HCT116 (cell line): ENCODE measurements at regions not wholly inside any gene's neighbourhood (a gene's known extent, or its start where the extent isn't known, plus 50 kb on each side); places are given as distances from the start of the nearest gene placed in this dataset.

Experiments used
- ATAC-seq: fragments of 200-7000 bp; cut with Tn5 transposase; 2 replicates; pipeline ENCODE4 v1.9.1; 2020; ENCODE audit warnings: mild to moderate bottlenecking, moderate library complexity
- BruUV-seq: library from RNA; stranded (reverse); fragments of 400-500 nt; replicated peaks from 2 replicates; lab custom pipeline; 2021; lab: Mats Ljungman, UMichigan
- CTCF ChIA-PET: fragments of 300-600 bp; sonication (Branson Sonifier 250); formaldehyde crosslinking; loops from one replicate; lab custom pipeline; 2021; ENCODE audit warnings: antibody characterized with exemption; lab: Charles Lee
- POLR2A ChIA-PET: fragments of 300-600, 350-600 bp; sonication (Branson Sonifier 250); formaldehyde crosslinking; loops from one replicate; lab custom pipeline; 2021; ENCODE audit warnings: antibody characterized with exemption; lab: Charles Lee
- RAD21 ChIA-PET, 2 experiments: fragments of 300-600 bp; sonication (Branson Sonifier 250); formaldehyde crosslinking; loops; one replicate each; lab custom pipeline; 2023; ENCODE audit warnings: low total read pairs in 2 of 2; ENCODE audit not compliant: uncharacterized antibody in 2 of 2, unreplicated experiment in 2 of 2, low non-redundant PET in 1 of 2; lab: Charles Lee
- DNase-seq: peaks from one replicate; pipeline ENCODE4 v3.0.0-alpha.2; 2010; ENCODE audit warnings: low read depth, low spot score
- H2AFZ ChIP-seq: fragments of 200-600 bp; shearing (Covaris generic), sonication (generic); 2 replicates; pipeline ENCODE4 v1.6.1; 2017; ENCODE audit warnings: low read depth, mixed run types, mixed read lengths, antibody characterized with exemption, low read length; ENCODE audit not compliant: poor library complexity, severe bottlenecking
- H3K27ac ChIP-seq: 2 replicates; pipeline ENCODE4 v1.5.1; 2012; ENCODE audit warnings: low read depth, low read length
- H3K27me3 ChIP-seq: fragments of 200-600 bp; sonication (generic); 2 replicates; pipeline ENCODE4 v1.6.1; 2016; ENCODE audit warnings: mixed run types, low read length, mixed read lengths; ENCODE audit not compliant: insufficient read depth
- H3K36me3 ChIP-seq, 2 experiments: fragments of 200-500 bp in 1 of 2; fragments of 200-600 bp in 1 of 2; sonication (Bioruptor generic) in 1 of 2; sonication (generic) in 1 of 2; 2 replicates each; pipeline versions ENCODE4 v1.5.1 to v1.6.1; 2014 to 2016; ENCODE audit warnings: low read length in 2 of 2, inconsistent platforms in 1 of 2, mixed read lengths in 1 of 2, mixed run types in 1 of 2; ENCODE audit not compliant: insufficient read depth in 2 of 2, control insufficient read depth in 1 of 2
- H3K4me1 ChIP-seq, 2 experiments: fragments of 200-600 bp in 1 of 2; sonication (generic) in 1 of 2; 2 replicates each; pipeline versions ENCODE4 v1.5.1 to v1.6.1; 2012 to 2017; ENCODE audit warnings: low read length in 2 of 2, inconsistent platforms in 1 of 2, mild to moderate bottlenecking in 1 of 2, mixed read lengths in 1 of 2, mixed run types in 1 of 2, moderate library complexity in 1 of 2; ENCODE audit not compliant: insufficient read depth in 2 of 2, control insufficient read depth in 1 of 2
- H3K4me2 ChIP-seq: fragments of 200-600 bp; sonication (generic); 2 replicates; pipeline ENCODE4 v1.6.1; 2017; ENCODE audit warnings: mixed run types, low read length, mixed read lengths
- H3K4me3 ChIP-seq, 2 experiments: fragments of 200-600 bp in 1 of 2; sonication (generic) in 1 of 2; replicated peaks in 1 of 2; 2 replicates each; pipeline ENCODE4 v1.5.1; 2011 to 2016; ENCODE audit warnings: low read length in 2 of 2, control low read depth in 1 of 2, low read depth in 1 of 2, mild to moderate bottlenecking in 1 of 2, mixed read lengths in 1 of 2, mixed run types in 1 of 2
- H3K79me2 ChIP-seq: fragments of 200-600 bp; sonication (generic); 2 replicates; pipeline ENCODE4 v1.6.1; 2017; ENCODE audit warnings: mild to moderate bottlenecking, mixed run types, low read length, moderate library complexity, mixed read lengths; ENCODE audit not compliant: insufficient read depth
- H3K9ac ChIP-seq: fragments of 200-600 bp; sonication (generic); 2 replicates; pipeline ENCODE4 v1.6.1; 2016; ENCODE audit warnings: low read length, mixed read lengths
- H3K9me2 ChIP-seq: fragments of 200-600 bp; sonication (generic), shearing (Covaris generic); 2 replicates; pipeline ENCODE4 v1.6.1; 2017; ENCODE audit warnings: mixed run types, mild to moderate bottlenecking, moderate library complexity; ENCODE audit not compliant: insufficient read depth
- H3K9me3 ChIP-seq, 2 experiments: fragments of 200-500 bp in 1 of 2; fragments of 200-600 bp in 1 of 2; sonication (Bioruptor generic) in 1 of 2; sonication (generic) in 1 of 2; 2 replicates each; pipeline ENCODE4 v1.6.1; 2014 to 2017; ENCODE audit warnings: low read length in 2 of 2, mixed read lengths in 2 of 2, inconsistent platforms in 1 of 2, low read depth in 1 of 2, mild to moderate bottlenecking in 1 of 2, mixed run types in 1 of 2, moderate library complexity in 1 of 2; ENCODE audit not compliant: control insufficient read depth in 1 of 2, insufficient read depth in 1 of 2
- H4K20me1 ChIP-seq: fragments of 200-600 bp; sonication (generic), shearing (Covaris generic); 2 replicates; pipeline ENCODE4 v1.6.1; 2017; ENCODE audit warnings: mixed run types, mild to moderate bottlenecking, moderate library complexity; ENCODE audit not compliant: insufficient read depth
- ATF3 ChIP-seq: IDR thresholded peaks from 2 replicates; pipeline ENCODE4 v1.6.1; 2012
- CBX3 ChIP-seq: IDR thresholded peaks from 2 replicates; pipeline ENCODE4 v1.6.1; 2012; ENCODE audit warnings: low read depth
- CEBPB ChIP-seq: IDR thresholded peaks from 2 replicates; pipeline ENCODE4 v1.6.1; 2012; ENCODE audit warnings: low read depth
- CTCF ChIP-seq, 3 experiments: fragments of 200-600 bp in 1 of 3; sonication (generic) in 1 of 3; IDR thresholded peaks in 2 of 3; conservative IDR thresholded peaks in 1 of 3; 2 replicates each; pipeline ENCODE4 v1.5.1; 2012 to 2017; ENCODE audit warnings: low read depth in 2 of 3, low read length in 2 of 3, antibody characterized with exemption in 1 of 3, borderline replicate concordance in 1 of 3, control low read depth in 1 of 3, mild to moderate bottlenecking in 1 of 3, mixed read lengths in 1 of 3, mixed run types in 1 of 3, moderate library complexity in 1 of 3; ENCODE audit not compliant: insufficient read depth in 1 of 3
- EGR1 ChIP-seq: IDR thresholded peaks from 2 replicates; pipeline ENCODE4 v1.6.1; 2012; ENCODE audit warnings: low read depth
- EZH2phosphoT487 ChIP-seq: fragments of 200-600 bp; IDR thresholded peaks from 2 replicates; pipeline ENCODE4 v1.6.1; 2018; ENCODE audit warnings: antibody characterized with exemption, borderline replicate concordance
- FOSL1 ChIP-seq: IDR thresholded peaks from 2 replicates; pipeline ENCODE4 v1.6.1; 2012; ENCODE audit warnings: low read depth
- JUND ChIP-seq: IDR thresholded peaks from 2 replicates; pipeline ENCODE4 v1.6.1; 2012
- POLR2A ChIP-seq: IDR thresholded peaks from 2 replicates; pipeline ENCODE4 v1.7.0; 2011; ENCODE audit warnings: borderline replicate concordance; ENCODE audit not compliant: insufficient read depth, insufficient read length; ENCODE audit errors: extremely low read depth
- POLR2AphosphoS5 ChIP-seq: IDR thresholded peaks from 2 replicates; pipeline ENCODE4 v1.6.1; 2011; ENCODE audit warnings: mild to moderate bottlenecking, low read depth, low read length, moderate library complexity
- RAD21 ChIP-seq: IDR thresholded peaks from 2 replicates; pipeline ENCODE4 v1.6.1; 2012; ENCODE audit warnings: low read depth, mild to moderate bottlenecking
- REST ChIP-seq: IDR thresholded peaks from 2 replicates; pipeline ENCODE4 v1.6.1; 2012; ENCODE audit warnings: low read depth
- SIN3A ChIP-seq: IDR thresholded peaks from 2 replicates; pipeline ENCODE4 v1.6.1; 2012; ENCODE audit warnings: low read depth
- TCF7L2 ChIP-seq: IDR thresholded peaks from 2 replicates; pipeline ENCODE4 v1.7.0; 2011; ENCODE audit warnings: borderline replicate concordance, inconsistent platforms; ENCODE audit not compliant: insufficient read depth, insufficient read length; ENCODE audit errors: extremely low read depth
- YY1 ChIP-seq: IDR thresholded peaks from 2 replicates; pipeline ENCODE4 v1.6.1; 2011; ENCODE audit warnings: low read length, low read depth, moderate library complexity, mild to moderate bottlenecking; ENCODE audit not compliant: insufficient replicate concordance; ENCODE audit errors: extremely low read depth
- ZBTB33 ChIP-seq: IDR thresholded peaks from 2 replicates; pipeline ENCODE4 v1.6.1; 2011; ENCODE audit warnings: mild to moderate bottlenecking, low read length, moderate library complexity; ENCODE audit not compliant: insufficient replicate concordance; ENCODE audit errors: extremely low read depth
- ZFX ChIP-seq: fragments of 450-650 bp; IDR thresholded peaks from 2 replicates; pipeline ENCODE4 v1.6.1; 2017
- ZNF274 ChIP-seq: fragments of 200-500 bp; sonication (Bioruptor generic); IDR thresholded peaks from 2 replicates; pipeline ENCODE4 v1.6.1; 2014; ENCODE audit warnings: mild to moderate bottlenecking, low read depth, low read length, inconsistent platforms
- intact Hi-C: fragments of 100-400 bp; cut with micrococcal nuclease; formaldehyde crosslinking; loops from 2 replicates; pipeline ENCODE4 v1.10.0; 2022

GRCh38 chr2:31642707-31643106, 62.0 kb upstream of the SRD5A2 start:
- H3K9me3 ChIP-seq: no peaks in the 10 kb centered on the region
- intact Hi-C loops: no loop called here
- H4K20me1 ChIP-seq: no peaks in the 10 kb centered on the region
- no peak overlapping the region for H2AFZ ChIP-seq
- no peak for TF ChIP-seq POLR2AphosphoS5
- no peak for TF ChIP-seq TCF7L2
- TF ChIP-seq EGR1: no peak
- TF ChIP-seq JUND: no peak
- TF ChIP-seq REST: no peak
- TF ChIP-seq ZNF274: no peak
- no peak for TF ChIP-seq CEBPB
- TF ChIP-seq POLR2A: no peak
- no peak for TF ChIP-seq EZH2phosphoT487
- no peak for TF ChIP-seq CTCF (IDR thresholded peaks at IDR 0.05 in 2 of 3, conservative IDR thresholded peaks at IDR 0.05 in 1 of 3; ENCODE audit: borderline replicate concordance in 1 of 3, insufficient read depth in 1 of 3, low read depth in 2 of 3, low read length in 2 of 3)
- no peak for TF ChIP-seq RAD21
- no peak for TF ChIP-seq SIN3A
- TF ChIP-seq ZFX: no peak
- TF ChIP-seq ZBTB33: no peak
- TF ChIP-seq ATF3: no peak
- no peak for TF ChIP-seq FOSL1
- TF ChIP-seq YY1: no peak
- no peak for TF ChIP-seq CBX3
- ATAC-seq (no peak), DNase-seq (no peak)
- CTCF ChIA-PET: no interaction called here
- BruUV-seq: no TSS peak
- H3K9ac ChIP-seq: no peak overlapping the region
- RAD21 ChIA-PET: no interaction called here
- no peak overlapping the region for H3K4me2 ChIP-seq
- POLR2A ChIA-PET: no interaction called here
- H3K27ac ChIP-seq: no peak overlapping the region
- H3K4me1 ChIP-seq: no peaks in the 10 kb centered on the region
- H3K79me2 ChIP-seq: no peaks in the 10 kb centered on the region
- H3K4me3 ChIP-seq: no peak overlapping the region
- no peaks in the 10 kb centered on the region for H3K9me2 ChIP-seq
- no peaks in the 10 kb centered on the region for H3K36me3 ChIP-seq
- peaks cover 32% of the 10 kb centered on the region for H3K27me3 ChIP-seq
